ENCODE measurements at regions not wholly inside any gene's neighbourhood (a gene's known extent, or its start where the extent isn't known, plus 50 kb on each side); places are given as distances from the start of the nearest gene placed in this dataset.

- H3K36me3 ChIP-seq (replicated peaks in 1 of 2; ENCODE audit: control insufficient read depth in 1 of 2, insufficient read depth in 2 of 2, low read length in 2 of 2), result no peaks in the 10 kb centered on the region
- no peak for FAIRE-seq
- no peak overlapping the region for H3K4me3 ChIP-seq (replicated peaks in 1 of 3; ENCODE audit: insufficient read depth in 1 of 3, low read depth in 2 of 3, low read length in 3 of 3)
- no peaks in the 10 kb centered on the region for H4K20me1 ChIP-seq (ENCODE audit: insufficient read depth, low read length)
- no peak overlapping the region for H3K4me2 ChIP-seq (ENCODE audit: low read depth, low read length)
- POLR2A ChIA-PET, result no interaction called here
- in situ Hi-C loops (cut with HindIII; ENCODE audit: extremely low pct_ligation_motif_present, low pct_unique_long_range_greater_than_20kb), result no loop called here
- no peak overlapping the region for H2AFZ ChIP-seq (ENCODE audit: low read length)
- 78% methylated on average over 2 of the region's 2 CpGs for WGBS (ENCODE audit: low lambda C conversion rate)
- intact Hi-C loops (cut with micrococcal nuclease; ENCODE audit: unreplicated experiment), result no loop called here
- H3K9me3 ChIP-seq (ENCODE audit: low read length), result no peaks in the 10 kb centered on the region
- no peaks in the 10 kb centered on the region for H3K79me2 ChIP-seq (ENCODE audit: insufficient read depth, low read length)
- no peak overlapping the region for H3K27ac ChIP-seq (ENCODE audit: extremely low read length, insufficient read depth, low read length)
- CTCF ChIA-PET (ENCODE audit: low intra/inter-chr PET ratio, low total read pairs), result no interaction called here
- TF ChIP-seq KDM5A (IDR thresholded peaks at IDR 0.05; ENCODE audit: borderline replicate concordance, low read length), result no peak
- no peak for TF ChIP-seq ZNF451 (CRISPR knock-in tag; IDR thresholded peaks at IDR 0.05)
- TF ChIP-seq PHF5A (CRISPR knock-in tag; IDR thresholded peaks at IDR 0.05; ENCODE audit: low read depth, unreplicated experiment), result no peak
- no peak for TF ChIP-seq ETV5 (CRISPR knock-in tag; IDR thresholded peaks at IDR 0.05; ENCODE audit: borderline replicate concordance)
- TF ChIP-seq SRY (CRISPR knock-in tag; IDR thresholded peaks at IDR 0.05), result no peak
- no peak for TF ChIP-seq FOXK2 (IDR thresholded peaks at IDR 0.05)
- H3K4me1 ChIP-seq (ENCODE audit: insufficient read depth, low read length), result no peaks in the 10 kb centered on the region
- DNase-seq (ENCODE audit: low spot score), result no peak
- no peak for ATAC-seq
- no peak overlapping the region for H3K9ac ChIP-seq (ENCODE audit: insufficient read depth, low read depth, low read length)
- H3K27me3 ChIP-seq (ENCODE audit: control insufficient read depth in 1 of 2, insufficient read depth in 2 of 2, low read length in 2 of 2), result no peaks in the 10 kb centered on the region
- no TSS peak for BruUV-seq (replicated peaks)
Observed at GRCh38 chr6:17207281-17207680, 73.9 kb upstream of the RBM24 start.

GRCh38 chr6:17210683-17211082 lies 70.5 kb upstream of the RBM24 start:
- Histone ChIP-seq H3K9me3 (ENCODE audit: low read length) (no peaks in the 10 kb centered on the region), H2AFZ (ENCODE audit: low read length) (no peak overlapping the region), H3K27ac (ENCODE audit: extremely low read length, insufficient read depth, low read length) (no peak overlapping the region), H4K20me1 (ENCODE audit: insufficient read depth, low read length) (no peaks in the 10 kb centered on the region), H3K79me2 (ENCODE audit: insufficient read depth, low read length) (no peaks in the 10 kb centered on the region), H3K4me1 (ENCODE audit: insufficient read depth, low read length) (no peaks in the 10 kb centered on the region), H3K9ac (ENCODE audit: insufficient read depth, low read depth, low read length) (no peak overlapping the region), H3K27me3 (ENCODE audit: control insufficient read depth in 1 of 2, insufficient read depth in 2 of 2, low read length in 2 of 2) (no peaks in the 10 kb centered on the region), H3K4me3 (replicated peaks in 1 of 3; ENCODE audit: insufficient read depth in 1 of 3, low read depth in 2 of 3, low read length in 3 of 3) (no peak overlapping the region), H3K36me3 (replicated peaks in 1 of 2; ENCODE audit: control insufficient read depth in 1 of 2, insufficient read depth in 2 of 2, low read length in 2 of 2) (no peaks in the 10 kb centered on the region), H3K4me2 (ENCODE audit: low read depth, low read length) (no peak overlapping the region)
- ATAC-seq, result no peak
- ChIA-PET POLR2A (no interaction called here), CTCF (ENCODE audit: low intra/inter-chr PET ratio, low total read pairs) (no interaction called here)
- TF ChIP-seq ZBTB40 (IDR thresholded peaks at IDR 0.05), result peak; percentile 82
- no peak for TF ChIP-seq ZBTB40 (CRISPR knock-in tag; IDR thresholded peaks at IDR 0.05)
- TF ChIP-seq ZNF12 (CRISPR knock-in tag; IDR thresholded peaks at IDR 0.05), result peak; percentile 91
- TF ChIP-seq, protein P1, sequence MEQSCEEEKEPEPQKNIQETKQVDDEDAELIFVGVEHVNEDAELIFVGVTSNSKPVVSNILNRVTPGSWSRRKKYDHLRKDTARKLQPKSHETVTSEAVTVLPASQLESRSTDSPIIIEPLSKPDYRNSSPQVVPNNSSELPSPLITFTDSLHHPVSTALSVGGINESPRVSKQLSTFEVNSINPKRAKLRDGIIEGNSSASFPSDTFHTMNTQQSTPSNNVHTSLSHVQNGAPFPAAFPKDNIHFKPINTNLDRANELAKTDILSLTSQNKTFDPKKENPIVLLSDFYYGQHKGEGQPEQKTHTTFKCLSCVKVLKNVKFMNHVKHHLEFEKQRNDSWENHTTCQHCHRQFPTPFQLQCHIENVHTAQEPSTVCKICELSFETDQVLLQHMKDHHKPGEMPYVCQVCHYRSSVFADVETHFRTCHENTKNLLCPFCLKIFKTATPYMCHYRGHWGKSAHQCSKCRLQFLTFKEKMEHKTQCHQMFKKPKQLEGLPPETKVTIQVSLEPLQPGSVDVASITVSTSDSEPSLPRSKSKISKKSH (CRISPR knock-in tag; IDR thresholded peaks at IDR 0.05; ENCODE audit: borderline replicate concordance), result no peak
- in situ Hi-C loops (cut with HindIII; ENCODE audit: extremely low pct_ligation_motif_present, low pct_unique_long_range_greater_than_20kb), result no loop called here
- BruUV-seq (replicated peaks), result no TSS peak
- DNase-seq (ENCODE audit: low spot score), result no peak
- intact Hi-C loops (cut with micrococcal nuclease; ENCODE audit: unreplicated experiment), result no loop called here
- FAIRE-seq, result no peak
- WGBS (ENCODE audit: low lambda C conversion rate), result 72% methylated on average over 3 of the region's 3 CpGs

Data from HepG2 (cell line).